ENCODE measurements at regions not wholly inside any gene's neighbourhood (a gene's known extent, or its start where the extent isn't known, plus 50 kb on each side); places are given as distances from the start of the nearest gene placed in this dataset.

DNA sequence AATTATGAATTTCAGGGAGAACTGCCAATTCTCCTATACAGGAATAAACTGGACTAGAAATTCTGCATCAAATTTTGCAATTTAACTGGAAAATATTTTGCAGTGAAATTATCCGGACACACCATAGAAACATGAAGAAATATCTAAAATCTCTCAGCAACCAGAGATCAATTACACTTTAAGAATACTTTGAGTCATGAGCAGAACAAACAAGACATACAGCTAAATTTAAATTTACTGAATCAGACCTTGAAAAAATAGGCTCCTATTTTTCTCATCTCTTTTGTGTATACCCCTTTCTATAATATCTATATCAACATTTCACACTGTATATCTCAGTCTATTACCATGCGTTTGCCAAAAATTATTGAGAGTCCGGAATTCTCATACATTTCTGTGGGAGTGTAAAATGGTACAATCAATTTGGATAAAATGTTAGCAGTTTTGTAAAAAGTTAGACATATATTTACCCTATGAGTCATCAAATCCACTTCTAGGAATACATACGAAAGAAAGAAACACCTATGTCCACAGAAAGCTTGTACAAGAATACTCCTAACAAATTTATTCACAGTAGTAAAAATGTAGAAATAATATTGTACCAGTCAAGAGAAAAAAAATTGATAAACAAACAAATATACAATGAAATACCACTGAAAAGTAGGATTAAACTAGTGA lies 593.1 kb upstream of the NECTIN3 start:
- TF ChIP-seq YY1 (IDR thresholded peaks at IDR 0.05; ENCODE audit: insufficient read depth, insufficient read length) (no peak), ZNF274 (IDR thresholded peaks at IDR 0.05; ENCODE audit: low read depth, low read length) (no peak)

Measured in NT2/D1 (cell line).